ENCODE measurements at regions not wholly inside any gene's neighbourhood (a gene's known extent, or its start where the extent isn't known, plus 50 kb on each side); places are given as distances from the start of the nearest gene placed in this dataset.
A peak's percentile ranks its signal among the peaks of the same experiment; 100 is the strongest.
"Not testable (repeated sequence)": the region's sequence is repeated elsewhere in the genome, so short reads cannot be mapped to it uniquely, and the experiment has no call there.

- H3K4me3 ChIP-seq (ENCODE audit: low read length) = no peak overlapping the region
- DNase-seq (ENCODE audit: low read depth) = no peak
- TF ChIP-seq, protein P1, sequence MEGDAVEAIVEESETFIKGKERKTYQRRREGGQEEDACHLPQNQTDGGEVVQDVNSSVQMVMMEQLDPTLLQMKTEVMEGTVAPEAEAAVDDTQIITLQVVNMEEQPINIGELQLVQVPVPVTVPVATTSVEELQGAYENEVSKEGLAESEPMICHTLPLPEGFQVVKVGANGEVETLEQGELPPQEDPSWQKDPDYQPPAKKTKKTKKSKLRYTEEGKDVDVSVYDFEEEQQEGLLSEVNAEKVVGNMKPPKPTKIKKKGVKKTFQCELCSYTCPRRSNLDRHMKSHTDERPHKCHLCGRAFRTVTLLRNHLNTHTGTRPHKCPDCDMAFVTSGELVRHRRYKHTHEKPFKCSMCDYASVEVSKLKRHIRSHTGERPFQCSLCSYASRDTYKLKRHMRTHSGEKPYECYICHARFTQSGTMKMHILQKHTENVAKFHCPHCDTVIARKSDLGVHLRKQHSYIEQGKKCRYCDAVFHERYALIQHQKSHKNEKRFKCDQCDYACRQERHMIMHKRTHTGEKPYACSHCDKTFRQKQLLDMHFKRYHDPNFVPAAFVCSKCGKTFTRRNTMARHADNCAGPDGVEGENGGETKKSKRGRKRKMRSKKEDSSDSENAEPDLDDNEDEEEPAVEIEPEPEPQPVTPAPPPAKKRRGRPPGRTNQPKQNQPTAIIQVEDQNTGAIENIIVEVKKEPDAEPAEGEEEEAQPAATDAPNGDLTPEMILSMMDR (IDR thresholded peaks at IDR 0.05; ENCODE audit: insufficient read depth, low read depth, low read length, missing control alignments) = no peak
Measured at GRCh38 chr13:62418376-62418775, 1002.7 kb upstream of the PCDH20 start.

- DNase-seq (ENCODE audit: low read depth) = no peak
- no peak overlapping the region for H3K4me3 ChIP-seq (ENCODE audit: low read length)
Measured at GRCh38 chr13:62407871-62408270, 992.2 kb upstream of the PCDH20 start.

GRCh38 chr13:62388515-62388914 is 972.9 kb upstream of the PCDH20 start:
- TF ChIP-seq, protein P1 (IDR thresholded peaks at IDR 0.05; ENCODE audit: insufficient read depth, low read depth, low read length, missing control alignments) = no peak
- no peak for DNase-seq (ENCODE audit: low read depth)
- H3K4me3 ChIP-seq (ENCODE audit: low read length) = no peak overlapping the region

More at GRCh38 chr13:62407871-62408270, 992.2 kb upstream of the PCDH20 start:
- TF ChIP-seq, protein P1 (IDR thresholded peaks at IDR 0.05; ENCODE audit: insufficient read depth, low read depth, low read length, missing control alignments) = no peak

DNA sequence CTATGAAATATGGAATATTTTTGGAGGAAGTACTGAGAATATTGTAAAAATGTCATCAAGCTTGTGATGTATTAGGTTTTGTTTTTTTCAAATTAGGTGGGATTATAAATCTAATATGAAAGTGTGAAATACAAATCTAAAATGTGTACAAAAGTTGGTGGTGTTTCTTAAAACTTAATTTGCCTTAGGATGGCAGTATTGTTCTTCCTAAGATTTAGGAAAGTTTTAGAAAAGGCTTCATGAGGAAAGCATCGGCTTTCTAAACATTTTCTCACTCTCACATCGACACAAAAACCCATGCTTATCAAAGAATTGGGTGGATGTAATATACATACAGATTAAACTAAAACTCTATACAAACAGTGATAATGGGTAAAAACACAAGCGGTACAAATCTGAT is 972.0 kb upstream of the PCDH20 start:
- H3K4me3 ChIP-seq (ENCODE audit: low read length) = no peak overlapping the region
- no peak for DNase-seq (ENCODE audit: low read depth)
- TF ChIP-seq, protein P1 (IDR thresholded peaks at IDR 0.05; ENCODE audit: insufficient read depth, low read depth, low read length, missing control alignments) = no peak

DNA sequence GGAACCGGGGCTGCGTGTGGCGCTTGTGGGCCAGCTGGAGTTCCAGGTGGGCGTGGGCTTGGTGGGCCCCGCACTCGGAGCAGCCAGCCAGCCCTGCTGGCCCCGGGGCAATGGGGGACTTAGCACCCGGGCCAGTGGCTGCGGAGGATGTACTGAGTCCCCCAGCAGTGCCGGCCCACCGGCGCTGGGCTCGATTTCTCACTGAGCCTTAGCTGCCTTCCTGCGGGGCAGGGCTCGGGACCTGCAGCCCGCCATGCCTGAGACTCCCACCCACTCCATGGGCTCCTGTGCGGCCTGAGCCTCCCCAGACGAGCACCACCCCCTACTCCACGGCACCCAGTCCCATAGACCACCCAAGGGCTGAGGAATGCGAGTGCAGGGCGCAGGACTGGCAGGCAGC is 963.6 kb upstream of the PCDH20 start:
- not testable (repeated sequence) for H3K4me3 ChIP-seq (ENCODE audit: low read length); DNase-seq (ENCODE audit: low read depth)

- TF ChIP-seq, protein P1 (IDR thresholded peaks at IDR 0.05; ENCODE audit: insufficient read depth, low read depth, low read length, missing control alignments) = no peak
- DNase-seq (ENCODE audit: low read depth) = no peak
- H3K4me3 ChIP-seq (ENCODE audit: low read length) = no peak overlapping the region
Measured at GRCh38 chr13:62377838-62378237, 962.2 kb upstream of the PCDH20 start.

- TF ChIP-seq, protein P1 (IDR thresholded peaks at IDR 0.05; ENCODE audit: insufficient read depth, low read depth, low read length, missing control alignments) = no peak
- no peak overlapping the region for H3K4me3 ChIP-seq (ENCODE audit: low read length)
- DNase-seq (ENCODE audit: low read depth) = peak; percentile 1
Measured at GRCh38 chr13:62375653-62376052, 960.0 kb upstream of the PCDH20 start.

Measured in epithelial cell of esophagus (primary cell).